GM18909 (cell line): ENCODE measurements at regions not wholly inside any gene's neighbourhood (a gene's known extent, or its start where the extent isn't known, plus 50 kb on each side); places are given as distances from the start of the nearest gene placed in this dataset.
"Not testable (repeated sequence)": the region's sequence is repeated elsewhere in the genome, so short reads cannot be mapped to it uniquely, and the experiment has no call there.

ENCODE experiments used
- ATAC-seq: cut with Tn5 transposase; IDR thresholded peaks from one replicate; pipeline ENCODE4 v1.9.1; 2021; ENCODE audit warnings: mild to moderate bottlenecking; ENCODE audit not compliant: unreplicated experiment, poor library complexity

GRCh38 chr17:34024806-34025551 is 230.1 kb upstream of the CCL2 start:
- ATAC-seq, result no peak

GRCh38 chr17:34030601-34031000 is 224.5 kb upstream of the CCL2 start:
- not testable (repeated sequence) for ATAC-seq

- ATAC-seq, result not testable (repeated sequence)
Measured at GRCh38 chr17:34032305-34032704, 222.8 kb upstream of the CCL2 start.

GRCh38 chr17:34038786-34039185 is 216.3 kb upstream of the CCL2 start:
- ATAC-seq, result not testable (repeated sequence)

- not testable (repeated sequence) for ATAC-seq
Measured at GRCh38 chr17:34039213-34039612, 215.9 kb upstream of the CCL2 start.

- not testable (repeated sequence) for ATAC-seq
Measured at GRCh38 chr17:34039759-34040555, 215.1 kb upstream of the CCL2 start.

- ATAC-seq, result no peak
Measured at GRCh38 chr17:34045990-34046389, 209.1 kb upstream of the CCL2 start.

GRCh38 chr17:34051046-34051445 is 204.0 kb upstream of the CCL2 start:
- no peak for ATAC-seq

- ATAC-seq, result no peak
Measured at GRCh38 chr17:34054495-34054894, 200.6 kb upstream of the CCL2 start.

- ATAC-seq, result no peak
Measured at GRCh38 chr17:34055606-34056005, 199.5 kb upstream of the CCL2 start.

GRCh38 chr17:34059423-34060220 is 195.5 kb upstream of the CCL2 start:
- no peak for ATAC-seq

GRCh38 chr17:34066528-34066927 is 188.6 kb upstream of the CCL2 start:
- no peak for ATAC-seq

GRCh38 chr17:34067011-34067410 is 188.1 kb upstream of the CCL2 start:
- no peak for ATAC-seq

GRCh38 chr17:34068571-34068970 is 186.5 kb upstream of the CCL2 start:
- no peak for ATAC-seq

- no peak for ATAC-seq
Measured at GRCh38 chr17:34070712-34071111, 184.4 kb upstream of the CCL2 start.

- no peak for ATAC-seq
Measured at GRCh38 chr17:34071886-34072420, 183.1 kb upstream of the CCL2 start.

- no peak for ATAC-seq
Measured at GRCh38 chr17:34075076-34075475, 180.0 kb upstream of the CCL2 start.

GRCh38 chr17:34076743-34077631 is 178.1 kb upstream of the CCL2 start:
- no peak for ATAC-seq

- no peak for ATAC-seq
Measured at GRCh38 chr17:34081269-34081668, 173.8 kb upstream of the CCL2 start.

GRCh38 chr17:34082404-34082803 is 172.7 kb upstream of the CCL2 start:
- ATAC-seq, result no peak
